Liver (tissue), 8 donors: ENCODE measurements at regions not wholly inside any gene's neighbourhood (a gene's known extent, or its start where the extent isn't known, plus 50 kb on each side); places are given as distances from the start of the nearest gene placed in this dataset.

Experiments used
- DNase-seq: peaks from one replicate; pipeline ENCODE4 v3.0.0-alpha.2; 2017; ENCODE audit warnings: low spot score
- H3K27ac ChIP-seq, 2 donors: one replicate each; pipeline ENCODE4 v1.7.0; 2013; ENCODE audit warnings: inconsistent platforms in 2 of 2, low read length in 2 of 2, control low read depth in 1 of 2, low read depth in 1 of 2, mild to moderate bottlenecking in 1 of 2
- H3K27me3 ChIP-seq, 4 donors: one replicate each; pipeline versions ENCODE4 v1.6.1 to v1.7.0; 2013; ENCODE audit warnings: low read length in 3 of 4, inconsistent platforms in 1 of 4, mild to moderate bottlenecking in 1 of 4, moderate library complexity in 1 of 4; ENCODE audit not compliant: control insufficient read depth in 4 of 4, insufficient read depth in 4 of 4
- H3K36me3 ChIP-seq, 4 donors: one replicate each; pipeline versions ENCODE4 v1.6.1 to v1.7.0; 2013; ENCODE audit warnings: low read length in 3 of 4, mild to moderate bottlenecking in 3 of 4, low read depth in 1 of 4, moderate library complexity in 1 of 4; ENCODE audit not compliant: control insufficient read depth in 4 of 4, insufficient read depth in 3 of 4
- H3K4me1 ChIP-seq, 4 donors: one replicate each; pipeline versions ENCODE4 v1.6.1 to v1.7.0; 2013; ENCODE audit warnings: low read length in 3 of 4, mild to moderate bottlenecking in 3 of 4, moderate library complexity in 1 of 4; ENCODE audit not compliant: control insufficient read depth in 4 of 4, insufficient read depth in 4 of 4
- H3K4me3 ChIP-seq, 3 donors: one replicate each; pipeline versions ENCODE4 v1.6.1 to v1.7.0; 2013; ENCODE audit warnings: low read length in 3 of 3, control low read depth in 1 of 3, low read depth in 1 of 3, mild to moderate bottlenecking in 1 of 3
- H3K9ac ChIP-seq, 2 donors: one replicate each; pipeline ENCODE4 v1.7.0; 2013; ENCODE audit warnings: low read length in 2 of 2, mild to moderate bottlenecking in 2 of 2, moderate library complexity in 2 of 2, control low read depth in 1 of 2, low read depth in 1 of 2
- H3K9me3 ChIP-seq, 4 donors: one replicate each; pipeline versions ENCODE4 v1.6.1 to v1.7.0; 2013; ENCODE audit warnings: low read length in 3 of 4; ENCODE audit not compliant: control insufficient read depth in 4 of 4
- CTCF ChIP-seq: fragments of 150-350 bp; IDR thresholded peaks from 2 replicates; pipeline ENCODE4 v1.5.1; 2017; ENCODE audit warnings: improper control_type of control experiment, low read depth, low read length; ENCODE audit not compliant: missing input control
- EGR1 ChIP-seq, 2 donors: IDR thresholded peaks; 2 replicates each; pipeline ENCODE4 v1.6.1; 2016 to 2018; ENCODE audit warnings: antibody characterized with exemption in 2 of 2, low read depth in 2 of 2
- FOXA1 ChIP-seq: IDR thresholded peaks from 2 replicates; pipeline ENCODE4 v1.6.1; 2016; ENCODE audit warnings: antibody characterized with exemption
- FOXA2 ChIP-seq: IDR thresholded peaks from 2 replicates; pipeline ENCODE4 v1.6.1; 2016; ENCODE audit warnings: antibody characterized with exemption
- GABPA ChIP-seq, 2 donors: IDR thresholded peaks in 1 of 2; conservative IDR thresholded peaks in 1 of 2; 2 replicates each; pipeline ENCODE4 v1.6.1; 2016; ENCODE audit warnings: antibody characterized with exemption in 2 of 2, mild to moderate bottlenecking in 1 of 2, moderate library complexity in 1 of 2
- HNF4A ChIP-seq, 2 donors: conservative IDR thresholded peaks; 2 replicates each; pipeline ENCODE4 v1.6.1; 2016; ENCODE audit warnings: antibody characterized with exemption in 2 of 2, mild to moderate bottlenecking in 2 of 2
- HNF4G ChIP-seq: IDR thresholded peaks from 2 replicates; pipeline ENCODE4 v1.6.1; 2016; ENCODE audit warnings: antibody characterized with exemption
- JUND ChIP-seq, 2 donors: IDR thresholded peaks; 2 replicates each; pipeline ENCODE4 v1.6.1; 2016; ENCODE audit warnings: antibody characterized with exemption in 2 of 2
- MAX ChIP-seq: IDR thresholded peaks from 2 replicates; pipeline ENCODE4 v1.6.1; 2016; ENCODE audit warnings: antibody characterized with exemption
- NR2F2 ChIP-seq: IDR thresholded peaks from 2 replicates; pipeline ENCODE4 v1.6.1; 2016; ENCODE audit warnings: antibody characterized with exemption
- RAD21 ChIP-seq, 2 donors: IDR thresholded peaks; 2 replicates each; pipeline ENCODE4 v1.6.1; 2016; ENCODE audit warnings: antibody characterized with exemption in 2 of 2, mild to moderate bottlenecking in 2 of 2
- RXRA ChIP-seq, 2 donors: IDR thresholded peaks; 2 replicates each; pipeline ENCODE4 v1.6.1; 2017 to 2018; ENCODE audit warnings: antibody characterized with exemption in 2 of 2, mild to moderate bottlenecking in 1 of 2
- SP1 ChIP-seq: IDR thresholded peaks from 2 replicates; pipeline ENCODE4 v1.6.1; 2018; ENCODE audit warnings: antibody characterized with exemption, mild to moderate bottlenecking
- TAF1 ChIP-seq: conservative IDR thresholded peaks from 2 replicates; pipeline ENCODE4 v1.6.1; 2016; ENCODE audit warnings: antibody characterized with exemption, mild to moderate bottlenecking
- YY1 ChIP-seq: IDR thresholded peaks from 2 replicates; pipeline ENCODE4 v1.6.1; 2016; ENCODE audit warnings: antibody characterized with exemption, mild to moderate bottlenecking
- WGBS: extraction: QIAGEN DNeasy Blood & Tissue Kit; methylation state at CpG from one replicate; pipeline ENCODE4 v1.1.7; 2013; 5-methylcytosine and 5-hydroxymethylcytosine counted together
- TF ChIP-seq, protein P1 (sequence below): IDR thresholded peaks from 2 replicates; pipeline ENCODE4 v1.6.1; 2016; ENCODE audit warnings: antibody characterized with exemption
- TF ChIP-seq, protein P2 (sequence below): IDR thresholded peaks from 2 replicates; pipeline ENCODE4 v1.6.1; 2016; ENCODE audit warnings: antibody characterized with exemption
- TF ChIP-seq, protein P3 (sequence below): IDR thresholded peaks from 2 replicates; pipeline ENCODE4 v1.6.1; 2016; ENCODE audit warnings: antibody characterized with exemption, mild to moderate bottlenecking
- donor health status: healthy.
- donor health status: healthy.
- donor health status: healthy.
- donor health status: healthy.
- donor health status: healthy.

- TF ChIP-seq GABPA (IDR thresholded peaks at IDR 0.05 in 1 of 2, conservative IDR thresholded peaks at IDR 0.05 in 1 of 2) (no peak), HNF4A (conservative IDR thresholded peaks at IDR 0.05) (no peak), MAX (no peak), CTCF (no peak), SP1 (no peak)
- 46% methylated on average over 1 of the region's 1 CpG for WGBS
- Histone ChIP-seq H3K4me3 (no peak overlapping the region), H3K9ac (no peak overlapping the region), H3K9me3 (no peaks in the 10 kb centered on the region), H3K27ac (no peak overlapping the region), H3K36me3 (no peaks in the 10 kb centered on the region), H3K4me1 (no peaks in the 10 kb centered on the region), H3K27me3 (no peaks in the 10 kb centered on the region)
- no peak for DNase-seq
Measured at GRCh38 chr10:120048391-120048790, 155.9 kb downstream of the SEC23IP start.

DNA sequence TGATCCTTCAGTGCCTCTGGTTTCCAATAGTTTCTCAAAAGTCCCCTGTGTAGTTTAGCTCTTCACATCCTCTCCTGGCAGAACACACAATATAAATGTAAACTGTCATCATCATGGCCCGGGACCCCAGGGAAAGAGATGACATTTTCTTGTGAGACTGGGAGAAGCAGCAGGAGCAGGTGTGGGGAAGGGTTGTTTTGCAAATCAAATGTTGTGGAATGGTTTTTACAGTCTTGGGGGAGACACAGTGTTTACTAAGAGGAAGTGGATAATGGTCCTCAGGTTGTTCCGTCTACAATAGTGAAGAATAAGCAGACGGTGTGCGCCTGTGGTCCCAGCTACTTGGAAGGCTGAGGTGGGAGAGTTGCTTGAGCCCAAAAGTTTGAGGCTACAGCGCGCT, 159.1 kb downstream of the SEC23IP start:
- peaks cover 0 to under 1% (median 0%) of the 10 kb centered on the region in 4 donors for H3K9me3 ChIP-seq
- no peaks in the 10 kb centered on the region for H3K36me3 ChIP-seq
- H3K4me1 ChIP-seq: no peaks in the 10 kb centered on the region
- no peak for TF ChIP-seq GABPA (IDR thresholded peaks at IDR 0.05 in 1 of 2, conservative IDR thresholded peaks at IDR 0.05 in 1 of 2)
- TF ChIP-seq, protein P1, sequence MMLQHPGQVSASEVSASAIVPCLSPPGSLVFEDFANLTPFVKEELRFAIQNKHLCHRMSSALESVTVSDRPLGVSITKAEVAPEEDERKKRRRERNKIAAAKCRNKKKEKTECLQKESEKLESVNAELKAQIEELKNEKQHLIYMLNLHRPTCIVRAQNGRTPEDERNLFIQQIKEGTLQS: no peak
- no peak for TF ChIP-seq SP1
- no peak for TF ChIP-seq MAX
- TF ChIP-seq, protein P2, sequence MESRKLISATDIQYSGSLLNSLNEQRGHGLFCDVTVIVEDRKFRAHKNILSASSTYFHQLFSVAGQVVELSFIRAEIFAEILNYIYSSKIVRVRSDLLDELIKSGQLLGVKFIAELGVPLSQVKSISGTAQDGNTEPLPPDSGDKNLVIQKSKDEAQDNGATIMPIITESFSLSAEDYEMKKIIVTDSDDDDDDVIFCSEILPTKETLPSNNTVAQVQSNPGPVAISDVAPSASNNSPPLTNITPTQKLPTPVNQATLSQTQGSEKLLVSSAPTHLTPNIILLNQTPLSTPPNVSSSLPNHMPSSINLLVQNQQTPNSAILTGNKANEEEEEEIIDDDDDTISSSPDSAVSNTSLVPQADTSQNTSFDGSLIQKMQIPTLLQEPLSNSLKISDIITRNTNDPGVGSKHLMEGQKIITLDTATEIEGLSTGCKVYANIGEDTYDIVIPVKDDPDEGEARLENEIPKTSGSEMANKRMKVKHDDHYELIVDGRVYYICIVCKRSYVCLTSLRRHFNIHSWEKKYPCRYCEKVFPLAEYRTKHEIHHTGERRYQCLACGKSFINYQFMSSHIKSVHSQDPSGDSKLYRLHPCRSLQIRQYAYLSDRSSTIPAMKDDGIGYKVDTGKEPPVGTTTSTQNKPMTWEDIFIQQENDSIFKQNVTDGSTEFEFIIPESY: no peak
- TF ChIP-seq YY1: no peak
- no peak for TF ChIP-seq RAD21 (IDR thresholded peaks at IDR 0.05)
- TF ChIP-seq, protein P3, sequence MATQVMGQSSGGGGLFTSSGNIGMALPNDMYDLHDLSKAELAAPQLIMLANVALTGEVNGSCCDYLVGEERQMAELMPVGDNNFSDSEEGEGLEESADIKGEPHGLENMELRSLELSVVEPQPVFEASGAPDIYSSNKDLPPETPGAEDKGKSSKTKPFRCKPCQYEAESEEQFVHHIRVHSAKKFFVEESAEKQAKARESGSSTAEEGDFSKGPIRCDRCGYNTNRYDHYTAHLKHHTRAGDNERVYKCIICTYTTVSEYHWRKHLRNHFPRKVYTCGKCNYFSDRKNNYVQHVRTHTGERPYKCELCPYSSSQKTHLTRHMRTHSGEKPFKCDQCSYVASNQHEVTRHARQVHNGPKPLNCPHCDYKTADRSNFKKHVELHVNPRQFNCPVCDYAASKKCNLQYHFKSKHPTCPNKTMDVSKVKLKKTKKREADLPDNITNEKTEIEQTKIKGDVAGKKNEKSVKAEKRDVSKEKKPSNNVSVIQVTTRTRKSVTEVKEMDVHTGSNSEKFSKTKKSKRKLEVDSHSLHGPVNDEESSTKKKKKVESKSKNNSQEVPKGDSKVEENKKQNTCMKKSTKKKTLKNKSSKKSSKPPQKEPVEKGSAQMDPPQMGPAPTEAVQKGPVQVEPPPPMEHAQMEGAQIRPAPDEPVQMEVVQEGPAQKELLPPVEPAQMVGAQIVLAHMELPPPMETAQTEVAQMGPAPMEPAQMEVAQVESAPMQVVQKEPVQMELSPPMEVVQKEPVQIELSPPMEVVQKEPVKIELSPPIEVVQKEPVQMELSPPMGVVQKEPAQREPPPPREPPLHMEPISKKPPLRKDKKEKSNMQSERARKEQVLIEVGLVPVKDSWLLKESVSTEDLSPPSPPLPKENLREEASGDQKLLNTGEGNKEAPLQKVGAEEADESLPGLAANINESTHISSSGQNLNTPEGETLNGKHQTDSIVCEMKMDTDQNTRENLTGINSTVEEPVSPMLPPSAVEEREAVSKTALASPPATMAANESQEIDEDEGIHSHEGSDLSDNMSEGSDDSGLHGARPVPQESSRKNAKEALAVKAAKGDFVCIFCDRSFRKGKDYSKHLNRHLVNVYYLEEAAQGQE: no peak
- no peak for TF ChIP-seq HNF4G
- TF ChIP-seq CTCF: no peak
- no peak for TF ChIP-seq NR2F2
- no peak for TF ChIP-seq RXRA (IDR thresholded peaks at IDR 0.05)
- no peak for TF ChIP-seq FOXA2
- no peak for TF ChIP-seq TAF1
- TF ChIP-seq FOXA1: no peak
- TF ChIP-seq JUND (IDR thresholded peaks at IDR 0.05): no peak
- no peak for TF ChIP-seq EGR1 (IDR thresholded peaks at IDR 0.05; ENCODE audit: low read depth in 2 of 2)
- no peak for TF ChIP-seq HNF4A (conservative IDR thresholded peaks at IDR 0.05)
- no peak overlapping the region for H3K4me3 ChIP-seq
- 64% methylated on average over 6 of the region's 6 CpGs for WGBS
- H3K27ac ChIP-seq: no peak overlapping the region
- DNase-seq: no peak
- no peak overlapping the region for H3K9ac ChIP-seq
- no peaks in the 10 kb centered on the region for H3K27me3 ChIP-seq
